ENCODE measurements at regions not wholly inside any gene's neighbourhood (a gene's known extent, or its start where the extent isn't known, plus 50 kb on each side); places are given as distances from the start of the nearest gene placed in this dataset.

- TF ChIP-seq CTCF (IDR thresholded peaks at IDR 0.05; ENCODE audit: insufficient read depth, low read depth, low read length, missing control alignments), result no peak
- no peak overlapping the region for H3K4me3 ChIP-seq (ENCODE audit: low read length)
- DNase-seq (ENCODE audit: low read depth), result no peak
Observed at GRCh38 chr6:155614606-155615005, 159.0 kb upstream of the NOX3 start.

GRCh38 chr6:155611742-155612141 lies 156.1 kb upstream of the NOX3 start:
- no peak for TF ChIP-seq CTCF (IDR thresholded peaks at IDR 0.05; ENCODE audit: insufficient read depth, low read depth, low read length, missing control alignments)

GRCh38 chr6:155604991-155605390 lies 149.4 kb upstream of the NOX3 start:
- no peak for DNase-seq (ENCODE audit: low read depth)
- no peak for TF ChIP-seq CTCF (IDR thresholded peaks at IDR 0.05; ENCODE audit: insufficient read depth, low read depth, low read length, missing control alignments)
- no peak overlapping the region for H3K4me3 ChIP-seq (ENCODE audit: low read length)

More at GRCh38 chr6:155611742-155612141, 156.1 kb upstream of the NOX3 start:
- no peak for DNase-seq (ENCODE audit: low read depth)
- H3K4me3 ChIP-seq (ENCODE audit: low read length), result no peak overlapping the region

GRCh38 chr6:155599561-155599960 lies 143.9 kb upstream of the NOX3 start:
- DNase-seq (ENCODE audit: low read depth), result no peak
- no peak overlapping the region for H3K4me3 ChIP-seq (ENCODE audit: low read length)
- TF ChIP-seq CTCF (IDR thresholded peaks at IDR 0.05; ENCODE audit: insufficient read depth, low read depth, low read length, missing control alignments), result no peak

- no peak for TF ChIP-seq CTCF (IDR thresholded peaks at IDR 0.05; ENCODE audit: insufficient read depth, low read depth, low read length, missing control alignments)
- no peak overlapping the region for H3K4me3 ChIP-seq (ENCODE audit: low read length)
- DNase-seq (ENCODE audit: low read depth), result no peak
Observed at GRCh38 chr6:155599160-155599559, 143.5 kb upstream of the NOX3 start.

- no peak overlapping the region for H3K4me3 ChIP-seq (ENCODE audit: low read length)
- no peak for DNase-seq (ENCODE audit: low read depth)
- TF ChIP-seq CTCF (IDR thresholded peaks at IDR 0.05; ENCODE audit: insufficient read depth, low read depth, low read length, missing control alignments), result no peak
Observed at GRCh38 chr6:155595284-155595683, 139.6 kb upstream of the NOX3 start.

GRCh38 chr6:155591741-155592140 lies 136.1 kb upstream of the NOX3 start:
- no peak overlapping the region for H3K4me3 ChIP-seq (ENCODE audit: low read length)
- TF ChIP-seq CTCF (IDR thresholded peaks at IDR 0.05; ENCODE audit: insufficient read depth, low read depth, low read length, missing control alignments), result no peak
- no peak for DNase-seq (ENCODE audit: low read depth)
